AML-193 (cell line): ENCODE measurements at regions not wholly inside any gene's neighbourhood (a gene's known extent, or its start where the extent isn't known, plus 50 kb on each side); places are given as distances from the start of the nearest gene placed in this dataset.
"Not testable (repeated sequence)": the region's sequence is repeated elsewhere in the genome, so short reads cannot be mapped to it uniquely, and the experiment has no call there.

ENCODE experiments used
- DNase-seq, 2 experiments: peaks; one replicate each; lab custom pipeline; 2025; lab: John Stamatoyannopoulos, UW

- DNase-seq = no peak
Measured at GRCh38 chr3:22691407-22691806, 511.7 kb upstream of the UBE2E2 start.

GRCh38 chr3:22691856-22692628 is 511.1 kb upstream of the UBE2E2 start:
- no peak for DNase-seq

GRCh38 chr3:22700876-22701275 is 502.3 kb upstream of the UBE2E2 start:
- no peak for DNase-seq

GRCh38 chr3:22704166-22704565 is 499.0 kb upstream of the UBE2E2 start:
- no peak for DNase-seq

- DNase-seq = no peak
Measured at GRCh38 chr3:22704571-22705354, 498.4 kb upstream of the UBE2E2 start.

- not testable (repeated sequence) for DNase-seq
Measured at GRCh38 chr3:22706922-22707321, 496.2 kb upstream of the UBE2E2 start.

GRCh38 chr3:22713936-22714335 is 489.2 kb upstream of the UBE2E2 start:
- DNase-seq = peak; percentile 42 to 58

GRCh38 chr3:22714749-22715148 is 488.4 kb upstream of the UBE2E2 start:
- no peak for DNase-seq

GRCh38 chr3:22720596-22720995 is 482.5 kb upstream of the UBE2E2 start:
- no peak for DNase-seq

- DNase-seq = no peak
Measured at GRCh38 chr3:22724420-22724819, 478.7 kb upstream of the UBE2E2 start.

GRCh38 chr3:22728406-22728805 is 474.7 kb upstream of the UBE2E2 start:
- DNase-seq = no peak

- no peak for DNase-seq
Measured at GRCh38 chr3:22729212-22729611, 473.9 kb upstream of the UBE2E2 start.

- no peak for DNase-seq
Measured at GRCh38 chr3:22729981-22730380, 473.1 kb upstream of the UBE2E2 start.

GRCh38 chr3:22730701-22731100 is 472.4 kb upstream of the UBE2E2 start:
- no peak for DNase-seq

- no peak for DNase-seq
Measured at GRCh38 chr3:22731901-22732300, 471.2 kb upstream of the UBE2E2 start.

- no peak for DNase-seq
Measured at GRCh38 chr3:22732641-22733040, 470.5 kb upstream of the UBE2E2 start.

- DNase-seq = no peak
Measured at GRCh38 chr3:22734207-22734606, 468.9 kb upstream of the UBE2E2 start.

GRCh38 chr3:22734756-22735155 is 468.4 kb upstream of the UBE2E2 start:
- DNase-seq = no peak

GRCh38 chr3:22735373-22735772 is 467.8 kb upstream of the UBE2E2 start:
- DNase-seq = no peak

- DNase-seq = not testable (repeated sequence)
Measured at GRCh38 chr3:22743386-22743785, 459.7 kb upstream of the UBE2E2 start.

- DNase-seq = no peak
Measured at GRCh38 chr3:22745321-22745720, 457.8 kb upstream of the UBE2E2 start.

- DNase-seq = no peak
Measured at GRCh38 chr3:22746221-22746620, 456.9 kb upstream of the UBE2E2 start.

- DNase-seq = no peak
Measured at GRCh38 chr3:22748453-22749045, 454.6 kb upstream of the UBE2E2 start.
